C4-2B (cell line): ENCODE measurements at regions not wholly inside any gene's neighbourhood (a gene's known extent, or its start where the extent isn't known, plus 50 kb on each side); places are given as distances from the start of the nearest gene placed in this dataset.

ENCODE experiments used
- CTCF ChIP-seq: fragments of 450-650 bp; conservative IDR thresholded peaks from 2 replicates; pipeline ENCODE4 v1.5.1; 2017; ENCODE audit warnings: mild to moderate bottlenecking
- ZFX ChIP-seq: fragments of 450-650 bp; IDR thresholded peaks from 2 replicates; pipeline ENCODE4 v1.6.1; 2017

- TF ChIP-seq CTCF (no peak), ZFX (no peak)
Observed at GRCh38 chr2:195543902-195544894, 112.8 kb upstream of the SLC39A10 start.
